Islet precursor cell (in vitro differentiated cells): ENCODE measurements at regions not wholly inside any gene's neighbourhood (a gene's known extent, or its start where the extent isn't known, plus 50 kb on each side); places are given as distances from the start of the nearest gene placed in this dataset.
A peak's percentile ranks its signal among the peaks of the same experiment; 100 is the strongest.
"Not testable (repeated sequence)": the region's sequence is repeated elsewhere in the genome, so short reads cannot be mapped to it uniquely, and the experiment has no call there.

ENCODE experiments used
- DNase-seq: peaks from one replicate; pipeline ENCODE4 v3.0.0-alpha.2; 2018

DNA sequence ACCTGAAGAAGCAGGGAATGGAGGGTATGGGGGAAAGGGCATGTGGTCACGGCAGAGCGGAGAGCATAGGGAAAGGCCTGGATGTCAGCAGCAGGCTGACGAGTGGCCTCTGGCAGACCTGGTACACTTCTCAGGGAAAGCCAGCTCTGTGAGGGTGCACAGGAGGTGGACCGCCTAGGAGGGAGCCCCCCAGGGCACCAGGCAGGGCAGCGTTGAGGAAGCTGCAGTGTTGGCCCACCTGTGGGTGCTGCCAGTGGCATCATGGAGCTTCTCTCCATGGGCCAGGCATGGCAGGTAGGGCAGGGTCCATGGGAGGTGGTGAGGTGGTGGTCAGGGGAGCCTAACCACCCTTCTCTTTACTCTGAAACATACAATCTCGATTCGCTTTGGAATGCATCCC, 143.0 kb upstream of the PITX1 start:
- no peak for DNase-seq

DNA sequence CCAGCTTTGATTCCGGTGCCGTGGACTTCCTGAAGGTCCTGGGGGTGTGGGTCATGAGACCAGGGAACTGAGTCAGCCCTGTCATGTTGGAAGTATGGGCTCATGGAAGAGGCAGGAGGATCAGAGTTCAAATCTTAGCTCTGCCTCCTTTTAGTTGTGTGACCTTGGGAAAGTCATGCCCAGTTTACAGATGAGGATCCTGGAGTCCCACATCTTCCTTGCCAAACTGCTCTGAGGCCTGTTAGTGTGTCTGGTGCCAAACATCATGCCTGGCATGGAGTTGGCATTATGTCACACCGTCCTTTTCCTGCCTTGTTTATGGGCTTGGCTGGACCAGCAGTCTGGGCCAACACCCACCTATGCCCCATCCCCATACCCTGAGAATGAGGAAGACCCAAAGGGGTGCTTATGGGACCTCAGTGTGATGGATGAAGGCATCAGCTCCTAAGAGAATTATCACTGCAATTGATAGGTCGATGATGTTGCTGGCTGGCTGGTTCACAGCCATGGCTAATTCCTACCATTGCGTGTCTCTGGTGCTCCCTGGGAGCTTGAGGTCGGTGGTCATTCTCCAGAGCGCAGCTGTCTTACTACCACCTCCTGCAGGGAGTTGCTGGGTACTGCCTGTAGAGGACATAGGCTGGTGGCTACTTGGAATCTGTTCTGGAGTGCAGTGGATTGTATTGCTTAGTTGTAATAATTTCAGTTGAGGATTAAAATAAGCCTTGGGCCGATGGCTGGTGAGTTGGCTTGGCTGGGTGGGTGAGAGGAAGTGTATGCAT, 140.5 kb upstream of the PITX1 start:
- DNase-seq: peak; percentile 80

DNA sequence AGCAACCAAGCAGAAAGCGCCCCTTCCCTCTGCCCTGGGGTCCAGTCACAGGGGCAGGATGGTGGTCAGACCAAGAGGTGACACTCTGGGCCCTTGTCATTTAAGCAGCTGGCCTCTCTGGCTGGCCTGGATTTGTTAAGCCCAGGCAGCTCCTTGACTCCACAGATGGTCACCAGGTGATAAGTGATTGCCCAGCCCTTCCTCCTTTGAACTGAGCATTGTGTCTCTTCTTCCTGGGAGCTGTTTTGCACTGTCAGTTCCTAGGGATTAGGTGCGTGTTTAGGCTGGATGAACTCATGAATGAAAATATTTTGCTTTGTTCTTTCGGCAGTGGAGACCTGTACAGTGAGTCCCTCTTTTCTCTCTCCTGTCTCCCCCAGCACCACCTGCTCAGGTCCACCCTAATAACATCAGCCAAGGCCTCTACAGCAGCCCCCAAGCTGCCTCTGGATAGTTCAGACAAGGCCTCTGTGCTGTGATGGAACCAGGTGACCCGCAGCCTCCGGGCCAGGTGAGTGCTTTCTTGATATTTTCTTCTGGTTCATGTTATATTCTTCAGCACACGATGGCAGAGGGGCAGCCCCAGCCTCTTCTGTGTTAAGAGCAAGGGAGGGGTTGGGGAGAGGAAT, 139.7 kb upstream of the PITX1 start:
- DNase-seq: no peak

DNA sequence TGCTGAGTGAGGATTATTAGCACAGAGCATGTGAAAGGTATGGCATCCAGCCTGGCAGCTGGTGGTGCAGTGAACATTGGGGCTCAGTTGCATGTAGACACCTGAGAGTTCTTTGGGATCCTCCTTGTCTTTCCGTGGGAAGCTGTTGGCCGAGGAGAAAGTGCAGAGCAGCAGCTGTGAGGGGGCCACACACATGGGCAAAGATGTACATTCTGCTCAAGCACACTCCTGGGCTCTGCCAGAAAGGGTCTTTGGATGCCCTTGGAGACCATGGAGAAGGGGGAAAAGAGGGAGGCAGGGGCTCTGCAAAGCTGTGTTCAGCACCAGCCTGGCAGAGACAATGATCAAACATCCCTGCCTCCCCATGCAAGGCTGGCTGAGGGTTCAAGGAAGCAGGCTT, 138.7 kb upstream of the PITX1 start:
- DNase-seq: no peak

DNA sequence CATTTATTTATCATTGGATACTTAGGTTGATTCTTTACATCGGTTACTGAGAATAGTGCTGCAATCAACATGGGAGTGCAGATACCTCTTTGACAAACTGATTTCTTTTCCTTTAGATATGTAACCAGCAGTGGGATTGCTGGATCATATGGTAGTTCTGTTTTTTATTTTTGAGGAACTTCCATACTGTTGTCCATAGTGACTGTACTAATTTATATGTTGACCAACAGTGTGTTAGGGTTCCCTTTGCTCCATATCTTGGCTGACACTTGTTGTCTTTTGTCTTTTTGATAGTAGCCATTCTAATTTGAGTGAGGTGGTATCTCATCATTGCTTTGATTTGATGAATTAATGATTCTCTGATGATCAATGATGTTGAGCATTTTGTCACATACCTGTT, 137.3 kb upstream of the PITX1 start:
- no peak for DNase-seq

DNA sequence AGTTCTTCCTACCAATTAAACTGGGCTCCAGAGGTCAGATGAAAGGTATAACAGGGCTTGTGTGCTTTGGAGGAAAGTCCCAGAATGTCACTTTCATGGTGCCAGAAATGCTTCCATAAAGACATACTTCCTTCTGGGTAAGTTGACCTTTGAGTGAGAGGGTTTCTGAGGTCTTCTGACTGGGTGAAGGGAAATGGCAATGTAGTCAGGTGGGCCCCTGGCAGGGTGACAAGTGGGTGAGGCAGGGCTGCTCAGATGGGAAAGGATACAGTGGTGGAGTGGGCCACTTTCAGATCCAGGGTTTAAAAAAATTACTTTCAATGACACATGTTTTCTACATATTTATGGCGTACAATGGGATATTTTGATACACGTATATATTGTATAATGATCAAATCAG, 136.5 kb upstream of the PITX1 start:
- DNase-seq: no peak

DNA sequence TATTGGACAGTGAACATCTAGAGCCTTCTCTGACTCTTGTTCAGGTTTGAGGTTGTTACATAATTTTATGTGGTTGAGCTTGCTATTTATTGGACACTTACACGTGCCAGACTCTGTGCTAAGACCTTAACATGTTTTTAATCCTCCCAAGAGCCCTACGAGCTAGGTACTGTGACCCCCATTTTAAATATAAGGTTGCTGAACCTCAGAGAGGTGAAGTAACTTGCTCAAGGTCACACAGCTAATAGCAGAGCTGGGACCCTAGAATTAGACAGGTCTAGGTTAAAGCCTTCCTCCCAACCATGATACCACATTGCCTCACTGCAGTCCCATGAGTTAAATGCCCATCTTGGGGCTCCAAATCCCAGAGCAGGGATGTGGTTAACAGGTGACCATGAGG, 135.7 kb upstream of the PITX1 start:
- no peak for DNase-seq

DNA sequence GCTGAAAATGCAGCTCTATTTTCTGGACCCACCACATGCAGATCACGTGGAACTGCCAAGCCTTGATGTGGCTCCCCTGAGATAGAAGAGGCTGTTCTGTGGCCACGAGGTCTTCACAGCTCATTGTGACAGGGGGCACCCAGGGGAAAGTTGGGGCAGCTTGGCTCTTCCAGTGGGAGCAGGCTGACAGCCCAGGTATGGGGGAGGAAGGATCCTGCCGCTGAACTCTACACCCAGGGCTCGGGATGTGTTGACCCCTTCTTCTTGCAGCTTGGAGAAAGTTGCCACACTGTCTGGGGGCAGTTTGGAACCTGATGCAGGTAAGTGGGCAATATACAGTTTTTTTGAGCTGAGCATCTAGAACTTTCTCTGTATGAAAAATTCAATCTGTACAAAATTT, 133.6 kb upstream of the PITX1 start:
- no peak for DNase-seq

DNA sequence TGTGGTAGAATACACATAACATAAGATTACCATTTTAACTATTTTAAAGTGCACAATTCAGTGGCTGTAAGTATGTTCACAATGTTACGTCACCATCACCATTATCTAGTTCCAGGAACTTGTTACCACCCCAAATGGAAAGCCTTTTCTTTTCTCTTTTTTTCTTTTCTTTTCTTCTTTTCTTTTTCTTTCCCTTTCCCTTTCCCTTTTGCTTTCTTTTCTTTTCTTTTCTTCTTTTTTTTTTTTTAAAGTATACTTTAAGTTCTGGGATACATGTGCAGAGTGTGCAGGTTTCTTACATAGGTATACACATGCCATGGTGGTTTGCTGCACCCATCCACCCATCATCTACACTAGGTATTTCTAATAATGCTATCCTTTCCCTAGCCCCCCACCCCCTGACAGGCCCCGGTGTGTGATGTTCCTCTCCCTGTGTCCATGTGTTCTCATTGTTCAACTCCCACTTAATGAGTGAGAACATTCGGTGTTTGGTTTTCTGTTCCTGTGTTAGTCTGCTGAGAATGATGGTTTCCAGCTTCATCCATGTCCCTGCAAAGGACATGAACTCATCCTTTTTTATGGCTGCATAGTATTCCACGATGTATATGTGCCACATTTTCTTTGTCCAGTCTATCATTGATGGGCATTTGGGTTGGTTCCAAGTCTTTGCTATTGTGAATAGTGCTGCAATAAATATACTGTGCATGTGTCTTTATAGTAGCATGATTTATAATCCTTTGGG, 131.0 kb upstream of the PITX1 start:
- not testable (repeated sequence) for DNase-seq

DNA sequence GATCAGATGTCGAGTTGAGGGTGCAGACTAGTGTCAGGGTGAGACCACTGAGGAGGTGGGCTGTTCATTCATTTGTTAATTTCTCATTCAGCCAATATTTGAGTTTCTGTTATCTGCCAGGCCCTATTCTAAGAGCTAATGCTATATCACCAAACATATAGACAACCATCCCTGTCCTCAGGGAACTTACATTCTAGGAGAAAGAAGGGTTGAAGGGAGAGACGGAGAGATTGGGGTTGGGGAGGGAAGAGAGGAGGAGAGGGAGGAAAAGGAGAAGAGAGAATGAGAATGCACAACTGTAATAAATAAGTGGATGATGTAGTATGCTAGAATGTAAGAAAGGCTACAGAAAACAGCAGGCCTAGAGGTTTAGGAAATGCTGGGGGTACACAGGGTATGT, 129.9 kb upstream of the PITX1 start:
- no peak for DNase-seq

DNA sequence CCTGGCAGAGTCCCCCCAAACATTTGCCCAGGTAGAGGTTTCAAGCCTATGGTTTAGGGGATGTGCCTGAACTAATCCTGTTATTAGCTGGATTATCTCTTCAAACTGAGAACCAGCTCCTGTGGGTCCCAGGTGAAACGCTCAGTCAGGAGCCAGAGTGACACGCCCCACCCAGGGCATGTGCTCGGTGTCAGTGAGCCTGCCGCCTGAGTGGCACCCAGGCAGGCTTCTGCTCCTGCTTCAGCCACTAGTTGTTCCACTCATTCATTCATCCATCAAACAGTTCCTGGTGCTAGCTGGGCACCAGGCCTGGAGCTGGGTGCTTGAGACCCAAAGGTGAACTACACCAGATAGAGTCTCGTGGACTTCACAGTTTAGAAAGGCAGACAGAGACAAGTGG, 129.4 kb upstream of the PITX1 start:
- no peak for DNase-seq

DNA sequence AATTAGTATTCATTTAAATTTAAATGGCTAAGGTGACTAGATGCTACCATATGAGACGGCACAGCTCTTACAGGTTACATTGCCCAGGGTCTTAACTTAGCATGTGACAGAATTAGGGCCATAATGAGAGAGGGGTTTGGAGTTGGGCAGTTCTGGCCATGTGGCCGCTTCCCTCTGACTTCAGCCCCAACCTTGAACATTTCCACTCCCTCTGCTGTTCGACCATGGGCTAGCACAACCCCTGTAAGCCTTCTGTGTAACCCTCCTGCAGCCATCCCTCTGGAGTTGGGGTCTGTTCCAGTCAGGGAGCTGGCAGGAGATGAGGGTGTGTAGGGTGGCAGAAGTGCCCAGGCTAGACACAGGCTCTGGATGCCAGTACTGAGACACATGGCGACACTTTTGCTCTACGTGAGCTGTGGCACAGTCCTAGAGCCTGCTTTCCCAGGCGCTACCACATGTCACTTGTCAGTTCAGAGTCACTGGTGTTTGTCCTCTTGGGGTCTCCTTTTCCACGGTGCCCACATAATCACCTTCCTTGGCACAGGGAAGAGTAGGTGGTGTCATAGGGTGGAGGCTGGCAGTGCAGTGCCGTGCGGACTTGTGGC, 128.7 kb upstream of the PITX1 start:
- no peak for DNase-seq

DNA sequence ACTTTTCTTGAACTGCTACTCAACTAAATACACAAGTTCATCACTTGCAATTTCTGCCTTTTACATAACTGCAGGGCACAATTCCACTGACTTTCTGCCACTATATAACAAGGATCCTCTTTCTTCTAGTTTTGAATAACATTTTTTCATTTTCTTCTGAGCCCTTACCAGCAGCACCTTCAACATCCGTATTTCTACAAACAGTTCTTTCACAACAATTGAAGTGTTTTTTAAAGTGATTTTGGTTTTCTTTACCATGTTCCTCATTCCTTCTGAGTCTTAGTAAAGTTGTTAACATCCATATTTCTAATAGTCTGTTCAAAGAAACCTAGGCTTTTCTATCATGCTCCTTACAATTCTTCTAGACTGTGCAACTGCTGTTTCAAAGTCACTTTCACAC, 127.2 kb upstream of the PITX1 start:
- DNase-seq: no peak

DNA sequence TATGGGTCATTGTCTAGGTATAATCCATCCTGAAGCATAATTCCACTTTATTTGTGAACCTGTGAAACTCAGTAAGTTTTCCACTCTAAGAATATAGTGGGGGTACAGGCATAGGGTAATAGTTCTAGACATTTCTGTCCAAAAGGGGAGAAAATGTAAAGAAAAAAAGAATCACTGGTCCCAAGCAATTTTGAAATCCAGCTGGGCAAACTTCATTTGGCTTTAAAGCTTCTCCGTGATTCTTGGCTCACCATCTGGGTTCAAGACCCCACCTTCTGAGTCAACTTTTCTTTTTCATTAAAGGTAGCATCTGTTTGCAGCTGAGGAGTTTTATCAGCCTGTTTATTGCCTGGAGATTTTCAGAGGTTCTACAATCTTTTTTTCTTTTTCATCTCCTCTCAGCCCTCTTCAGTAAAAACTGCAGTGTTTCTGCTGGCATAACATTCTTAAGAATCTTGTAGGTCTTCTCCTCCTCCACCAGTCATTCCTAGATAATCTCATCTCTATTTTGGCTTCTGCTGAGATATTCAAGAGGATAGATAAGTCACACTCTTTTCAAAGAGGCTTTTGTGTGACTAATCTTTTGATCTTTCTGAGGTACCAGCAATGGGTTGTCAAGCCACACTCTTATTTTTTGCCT, 126.1 kb upstream of the PITX1 start:
- DNase-seq: no peak

DNA sequence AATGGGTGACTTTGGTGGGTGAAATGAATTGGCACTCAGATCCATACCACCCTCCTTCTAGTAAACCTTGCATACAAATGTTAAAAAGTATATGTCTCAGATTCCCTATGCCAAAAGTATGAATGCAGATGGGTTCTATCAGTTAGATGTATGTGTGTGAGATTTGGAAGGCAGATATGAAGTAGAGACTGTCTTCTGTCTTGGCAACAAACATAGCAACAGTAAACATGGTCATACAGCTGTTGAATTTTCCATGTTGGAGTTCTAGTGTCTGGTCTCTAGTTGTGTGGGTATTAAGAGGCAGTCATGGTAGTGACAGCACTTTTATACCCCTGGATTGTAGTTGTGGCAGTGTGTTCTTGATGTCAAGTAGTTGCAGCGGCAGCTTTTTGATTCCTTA, 125.6 kb upstream of the PITX1 start:
- no peak for DNase-seq

DNA sequence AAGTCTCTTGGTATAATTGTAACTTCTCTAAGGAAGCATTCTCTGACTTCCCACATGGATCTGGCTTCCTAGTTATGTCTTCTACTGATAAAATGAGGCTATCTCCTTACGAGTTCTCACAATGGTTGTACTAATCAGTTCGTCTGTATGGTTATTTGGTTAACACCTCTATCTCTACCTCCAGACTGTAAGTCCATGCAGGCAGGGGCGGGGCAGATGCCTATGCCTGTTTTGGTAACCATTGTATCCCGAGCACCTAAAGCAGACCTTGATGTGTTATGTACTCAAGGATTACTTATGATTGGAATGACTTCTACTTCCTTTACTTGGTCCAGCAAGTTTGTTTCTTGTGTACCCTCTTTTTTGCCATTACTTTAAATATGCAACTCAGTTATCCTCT, 125.0 kb upstream of the PITX1 start:
- DNase-seq: no peak

DNA sequence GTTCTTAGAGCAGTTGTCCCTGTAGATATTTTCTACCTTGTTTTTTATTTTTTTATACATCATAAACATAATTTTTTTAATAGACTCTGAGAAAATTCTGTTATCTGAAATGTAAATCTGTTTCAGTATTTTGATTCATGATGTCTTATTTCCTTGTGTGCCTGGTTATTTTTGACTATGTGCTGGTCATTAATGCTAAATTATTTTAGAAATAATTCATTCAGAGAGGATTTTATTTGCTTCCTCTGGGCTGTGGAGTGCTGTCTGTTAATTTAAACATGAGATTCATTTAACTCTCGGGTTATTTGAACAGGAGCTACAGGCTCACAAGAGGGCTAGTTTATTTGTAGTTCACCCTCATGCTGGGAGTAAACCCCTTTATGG, 124.3 kb upstream of the PITX1 start:
- no peak for DNase-seq

DNA sequence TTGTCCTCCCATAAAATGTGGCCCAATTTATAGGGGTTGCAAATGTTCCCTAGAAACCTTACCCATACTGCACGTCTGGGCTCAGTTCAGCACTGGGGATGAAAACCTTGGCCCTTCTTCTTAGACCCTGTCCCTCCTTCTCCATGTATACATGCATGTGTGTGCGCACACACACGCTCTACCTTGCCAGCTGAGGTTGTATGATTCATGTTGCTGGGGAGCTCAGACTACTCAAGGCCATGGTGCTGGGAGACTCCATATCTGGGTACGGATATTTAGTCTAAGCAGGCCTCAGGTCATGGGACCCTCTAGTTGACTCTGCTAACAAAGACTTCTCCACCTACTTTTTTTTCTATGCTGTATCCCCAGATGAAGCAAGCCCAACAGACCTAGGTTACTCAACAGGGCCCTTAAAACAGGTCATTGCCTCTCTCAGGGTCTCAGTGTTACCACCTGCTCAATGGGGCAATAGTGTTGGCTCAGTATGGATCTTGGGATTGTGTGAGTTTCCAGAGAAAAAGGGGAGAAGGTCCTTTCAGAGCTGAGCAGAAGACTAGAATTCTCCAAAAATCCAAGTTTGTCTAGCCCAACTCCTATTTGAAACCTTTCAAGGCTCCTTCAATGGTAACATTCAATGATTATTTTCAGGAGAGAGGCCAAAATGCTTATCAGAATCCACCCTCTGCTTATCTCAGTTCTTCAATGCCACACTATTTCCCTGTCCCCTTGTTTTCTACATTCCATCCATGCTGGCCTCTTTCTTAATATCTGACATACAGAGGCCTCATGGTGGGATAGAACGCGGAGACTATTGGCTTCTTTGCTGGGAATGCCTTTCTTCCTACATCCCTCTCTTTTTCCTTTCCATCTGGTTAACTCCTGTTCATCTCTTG, 123.6 kb upstream of the PITX1 start:
- no peak for DNase-seq

DNA sequence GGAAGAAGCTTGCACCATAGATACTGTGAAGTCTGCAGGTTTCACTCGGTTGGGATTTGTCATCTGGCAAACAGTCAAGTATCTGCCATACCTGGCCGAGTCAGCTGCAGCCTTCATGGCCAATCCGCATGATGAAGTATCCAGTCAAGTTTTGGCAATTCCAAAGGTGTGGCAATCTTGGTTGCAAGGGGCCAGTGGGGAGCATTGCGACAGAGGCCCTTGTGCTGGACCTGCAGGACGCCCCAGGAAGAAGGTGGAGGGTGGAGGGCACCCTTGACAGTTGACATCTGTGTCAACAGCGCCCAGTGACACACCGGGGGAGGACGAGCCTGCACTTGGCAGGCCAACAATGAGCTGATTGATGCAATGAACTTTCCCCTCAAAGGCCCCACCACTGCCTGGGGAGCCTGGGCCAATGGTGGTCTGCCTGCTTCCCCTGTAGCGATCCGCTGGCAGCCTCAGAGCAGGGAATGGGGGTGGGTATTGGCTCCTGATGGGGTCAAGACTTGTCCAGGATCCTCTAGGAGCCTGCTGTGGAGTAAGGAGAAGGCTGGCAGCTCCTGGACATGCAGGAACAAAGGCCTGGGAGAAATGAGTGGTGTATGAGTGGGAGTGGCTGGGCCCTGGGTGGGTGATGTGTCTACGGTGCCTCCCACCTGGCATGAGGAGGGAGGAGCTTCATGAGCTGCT, 122.8 kb upstream of the PITX1 start:
- DNase-seq: no peak

DNA sequence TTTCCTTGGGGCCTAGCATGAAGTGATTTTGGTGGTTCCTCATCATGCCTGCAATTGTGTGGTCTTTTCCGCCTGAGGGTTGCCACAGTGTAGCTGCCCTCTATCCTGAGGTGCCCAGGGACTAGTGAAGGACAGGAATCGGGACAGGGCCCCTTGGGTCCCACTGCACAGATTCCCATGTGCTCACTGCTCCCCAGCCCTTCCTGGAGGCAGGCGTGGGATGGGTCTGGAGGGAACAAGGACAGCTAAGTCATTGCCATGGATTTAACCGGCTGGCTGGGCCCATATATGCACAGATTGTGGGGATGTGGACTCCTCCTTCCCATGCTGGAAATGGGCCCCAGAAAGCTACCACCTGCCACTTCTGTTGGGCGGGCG, 122.3 kb upstream of the PITX1 start:
- DNase-seq: no peak

DNA sequence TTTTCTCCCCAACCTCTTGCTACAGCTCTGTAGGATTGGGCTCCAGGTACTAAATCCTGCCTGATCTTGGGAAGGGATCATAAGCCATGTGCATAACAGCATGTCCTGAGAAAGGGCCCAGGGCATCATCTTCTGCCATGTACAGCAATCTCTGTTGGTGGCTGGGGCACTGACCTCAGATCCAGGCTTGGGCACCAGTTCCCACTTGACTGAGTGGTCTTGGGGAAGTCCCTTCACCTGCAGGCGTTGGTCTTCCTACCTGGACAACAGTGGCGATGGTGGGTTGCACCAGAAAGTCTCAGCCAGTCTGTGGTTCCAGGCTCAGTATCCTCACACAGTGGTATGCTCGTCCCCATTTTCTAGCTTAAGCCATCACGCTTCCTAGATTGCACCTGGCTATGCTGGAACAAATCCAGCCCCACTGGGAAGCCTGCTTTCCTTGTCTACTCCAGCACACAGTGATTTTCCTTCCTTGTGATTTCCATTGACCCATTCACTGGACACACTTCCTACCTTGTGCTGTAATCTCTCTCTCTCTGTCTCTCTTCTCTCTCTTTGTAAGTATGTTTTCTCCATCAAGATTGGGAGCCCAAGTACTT, 121.7 kb upstream of the PITX1 start:
- DNase-seq: no peak
